ENCODE measurements at regions not wholly inside any gene's neighbourhood (a gene's known extent, or its start where the extent isn't known, plus 50 kb on each side); places are given as distances from the start of the nearest gene placed in this dataset.

GRCh38 chr5:33188089-33188488 is 252.7 kb upstream of the TARS1 start:
- TF ChIP-seq CTCF (conservative IDR thresholded peaks at IDR 0.05) (no peak), EZH2 (IDR thresholded peaks at IDR 0.05; ENCODE audit: low read depth) (no peak)
